ENCODE measurements at regions not wholly inside any gene's neighbourhood (a gene's known extent, or its start where the extent isn't known, plus 50 kb on each side); places are given as distances from the start of the nearest gene placed in this dataset.

DNA sequence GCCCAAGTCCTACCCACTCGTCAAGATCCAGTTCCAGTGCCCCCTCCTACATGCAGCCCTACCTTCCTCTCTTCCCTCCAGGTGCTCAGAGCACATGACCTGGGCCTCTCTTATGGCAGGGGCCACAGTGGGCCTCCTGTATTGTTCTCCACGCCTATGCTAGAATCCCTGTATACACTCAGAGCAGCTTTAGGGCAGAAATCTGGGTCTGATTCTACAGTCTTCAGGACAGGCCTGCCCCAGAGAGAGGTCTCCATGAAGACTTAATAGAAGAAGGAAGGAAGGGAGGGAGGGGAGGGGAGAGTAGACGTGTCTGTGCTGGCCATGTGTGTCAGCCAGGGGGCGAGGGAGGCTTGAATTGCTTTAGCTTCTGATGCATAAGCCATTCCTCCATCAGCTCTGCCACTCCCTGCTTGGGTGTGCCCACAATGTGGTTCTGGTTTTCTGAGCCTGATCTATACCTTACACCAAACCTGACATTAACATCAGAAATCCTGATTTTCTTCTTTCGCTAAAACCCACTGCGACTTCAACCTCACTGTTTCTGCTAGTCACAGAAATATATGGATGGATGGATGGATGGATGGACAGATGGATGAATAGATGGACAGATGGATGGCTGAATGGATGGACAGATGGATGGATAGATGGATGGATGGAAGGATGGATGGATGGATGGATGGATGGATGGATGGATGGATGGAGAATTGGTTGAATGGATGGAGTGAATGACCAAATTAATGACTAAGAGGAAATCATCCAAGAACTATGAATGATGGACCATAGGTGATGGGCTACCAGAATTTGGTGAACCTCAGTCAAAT, 56.6 kb upstream of the PRDM11 start:
- TF ChIP-seq, protein P1, sequence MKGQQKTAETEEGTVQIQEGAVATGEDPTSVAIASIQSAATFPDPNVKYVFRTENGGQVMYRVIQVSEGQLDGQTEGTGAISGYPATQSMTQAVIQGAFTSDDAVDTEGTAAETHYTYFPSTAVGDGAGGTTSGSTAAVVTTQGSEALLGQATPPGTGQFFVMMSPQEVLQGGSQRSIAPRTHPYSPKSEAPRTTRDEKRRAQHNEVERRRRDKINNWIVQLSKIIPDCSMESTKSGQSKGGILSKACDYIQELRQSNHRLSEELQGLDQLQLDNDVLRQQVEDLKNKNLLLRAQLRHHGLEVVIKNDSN (IDR thresholded peaks at IDR 0.05): no peak
- no peak for TF ChIP-seq RAD21 (IDR thresholded peaks at IDR 0.05; ENCODE audit: low read depth)
- TF ChIP-seq, protein P2, sequence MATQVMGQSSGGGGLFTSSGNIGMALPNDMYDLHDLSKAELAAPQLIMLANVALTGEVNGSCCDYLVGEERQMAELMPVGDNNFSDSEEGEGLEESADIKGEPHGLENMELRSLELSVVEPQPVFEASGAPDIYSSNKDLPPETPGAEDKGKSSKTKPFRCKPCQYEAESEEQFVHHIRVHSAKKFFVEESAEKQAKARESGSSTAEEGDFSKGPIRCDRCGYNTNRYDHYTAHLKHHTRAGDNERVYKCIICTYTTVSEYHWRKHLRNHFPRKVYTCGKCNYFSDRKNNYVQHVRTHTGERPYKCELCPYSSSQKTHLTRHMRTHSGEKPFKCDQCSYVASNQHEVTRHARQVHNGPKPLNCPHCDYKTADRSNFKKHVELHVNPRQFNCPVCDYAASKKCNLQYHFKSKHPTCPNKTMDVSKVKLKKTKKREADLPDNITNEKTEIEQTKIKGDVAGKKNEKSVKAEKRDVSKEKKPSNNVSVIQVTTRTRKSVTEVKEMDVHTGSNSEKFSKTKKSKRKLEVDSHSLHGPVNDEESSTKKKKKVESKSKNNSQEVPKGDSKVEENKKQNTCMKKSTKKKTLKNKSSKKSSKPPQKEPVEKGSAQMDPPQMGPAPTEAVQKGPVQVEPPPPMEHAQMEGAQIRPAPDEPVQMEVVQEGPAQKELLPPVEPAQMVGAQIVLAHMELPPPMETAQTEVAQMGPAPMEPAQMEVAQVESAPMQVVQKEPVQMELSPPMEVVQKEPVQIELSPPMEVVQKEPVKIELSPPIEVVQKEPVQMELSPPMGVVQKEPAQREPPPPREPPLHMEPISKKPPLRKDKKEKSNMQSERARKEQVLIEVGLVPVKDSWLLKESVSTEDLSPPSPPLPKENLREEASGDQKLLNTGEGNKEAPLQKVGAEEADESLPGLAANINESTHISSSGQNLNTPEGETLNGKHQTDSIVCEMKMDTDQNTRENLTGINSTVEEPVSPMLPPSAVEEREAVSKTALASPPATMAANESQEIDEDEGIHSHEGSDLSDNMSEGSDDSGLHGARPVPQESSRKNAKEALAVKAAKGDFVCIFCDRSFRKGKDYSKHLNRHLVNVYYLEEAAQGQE (IDR thresholded peaks at IDR 0.05; ENCODE audit: low read depth): no peak
- no peak for TF ChIP-seq YY1 (IDR thresholded peaks at IDR 0.05; ENCODE audit: low read depth)
- no peak for TF ChIP-seq FOXM1 (IDR thresholded peaks at IDR 0.05; ENCODE audit: borderline replicate concordance, low read depth)
- no peak for TF ChIP-seq EP300 (IDR thresholded peaks at IDR 0.05; ENCODE audit: borderline replicate concordance)
- no peak for TF ChIP-seq TEAD4 (IDR thresholded peaks at IDR 0.05)
- TF ChIP-seq, protein P3, sequence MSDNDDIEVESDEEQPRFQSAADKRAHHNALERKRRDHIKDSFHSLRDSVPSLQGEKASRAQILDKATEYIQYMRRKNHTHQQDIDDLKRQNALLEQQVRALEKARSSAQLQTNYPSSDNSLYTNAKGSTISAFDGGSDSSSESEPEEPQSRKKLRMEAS (IDR thresholded peaks at IDR 0.05): no peak
- no peak for TF ChIP-seq EGR1 (IDR thresholded peaks at IDR 0.05)
- no peak for TF ChIP-seq CEBPB (IDR thresholded peaks at IDR 0.05)
- TF ChIP-seq ZBTB7A (IDR thresholded peaks at IDR 0.05; ENCODE audit: low read depth): no peak
- no peak for TF ChIP-seq TCF12 (IDR thresholded peaks at IDR 0.05; ENCODE audit: low read depth)
- TF ChIP-seq CREB1 (IDR thresholded peaks at IDR 0.05; ENCODE audit: low read depth): no peak
- TF ChIP-seq NFIC (IDR thresholded peaks at IDR 0.05): no peak

DNA sequence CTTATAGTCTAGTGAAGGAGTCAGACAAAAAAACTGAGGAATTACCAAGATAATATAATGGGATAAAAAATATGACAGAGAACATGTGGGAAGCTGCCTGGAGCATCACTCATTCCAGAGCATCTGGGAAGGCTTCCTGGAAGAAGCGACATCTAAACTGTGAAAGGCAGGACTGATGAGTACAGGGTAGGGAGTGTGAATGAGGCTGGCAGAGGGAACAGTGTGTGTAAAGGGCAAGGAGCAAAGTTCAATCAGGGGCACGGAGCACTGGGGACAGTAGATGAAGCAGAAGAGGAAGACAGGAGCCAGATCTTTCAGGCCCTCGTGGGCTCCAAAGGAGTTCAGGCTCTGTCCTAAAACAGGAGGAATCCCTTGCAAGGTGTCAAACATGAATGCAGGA, 55.8 kb upstream of the PRDM11 start:
- no peak for TF ChIP-seq CREB1 (IDR thresholded peaks at IDR 0.05; ENCODE audit: low read depth)
- TF ChIP-seq FOXM1 (IDR thresholded peaks at IDR 0.05; ENCODE audit: borderline replicate concordance, low read depth): no peak
- no peak for TF ChIP-seq TEAD4 (IDR thresholded peaks at IDR 0.05)

DNA sequence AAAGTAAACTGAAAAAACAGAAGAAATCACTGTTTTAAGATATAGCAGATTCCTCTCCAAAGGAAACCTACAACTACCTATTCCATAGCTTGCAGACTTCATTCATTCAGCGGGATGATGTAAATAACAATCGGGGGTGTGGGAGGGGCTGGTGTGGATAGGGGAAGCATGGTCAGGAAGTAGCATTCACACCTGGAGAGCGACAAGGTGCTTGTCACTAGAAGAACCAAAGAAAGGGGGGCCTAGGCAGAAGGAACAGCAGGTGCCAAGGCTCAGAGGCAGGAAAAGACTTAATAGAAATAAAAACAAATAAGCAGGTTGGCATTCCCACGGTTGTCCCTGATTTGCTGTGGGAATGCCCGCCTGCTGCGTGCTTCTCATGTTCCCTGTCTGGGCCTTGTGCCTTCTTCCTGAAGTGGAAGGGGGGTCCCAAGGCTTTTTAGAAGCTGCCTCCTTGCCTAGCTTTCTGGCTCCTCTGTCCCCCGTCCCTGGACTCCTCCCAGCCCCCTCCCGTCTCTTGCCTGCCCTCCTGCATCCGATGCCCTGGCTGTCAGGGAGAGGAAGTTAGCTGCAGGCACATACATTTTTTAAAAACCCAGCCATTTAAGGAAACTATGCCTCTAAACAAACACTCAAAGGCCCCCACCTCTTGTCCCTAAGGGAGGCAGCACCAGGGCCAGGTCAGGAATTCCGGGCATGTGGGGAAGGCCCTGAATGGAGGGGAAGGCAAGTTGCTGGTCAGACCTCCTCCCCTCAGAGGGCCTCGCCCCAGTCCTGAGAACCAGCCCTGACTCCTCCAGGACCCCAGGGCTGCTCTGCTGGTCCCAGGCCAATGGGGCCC, 54.7 kb upstream of the PRDM11 start:
- TF ChIP-seq EP300 (IDR thresholded peaks at IDR 0.05; ENCODE audit: borderline replicate concordance) (no peak), TAF1 (IDR thresholded peaks at IDR 0.05; ENCODE audit: low read depth) (no peak), YY1 (IDR thresholded peaks at IDR 0.05; ENCODE audit: low read depth) (no peak), EGR1 (IDR thresholded peaks at IDR 0.05) (no peak), CREB1 (IDR thresholded peaks at IDR 0.05; ENCODE audit: low read depth) (no peak), TEAD4 (IDR thresholded peaks at IDR 0.05) (no peak), TCF12 (IDR thresholded peaks at IDR 0.05; ENCODE audit: low read depth) (no peak), CEBPB (IDR thresholded peaks at IDR 0.05) (no peak), FOXM1 (IDR thresholded peaks at IDR 0.05; ENCODE audit: borderline replicate concordance, low read depth) (no peak), NFIC (IDR thresholded peaks at IDR 0.05) (no peak), ZBTB7A (IDR thresholded peaks at IDR 0.05; ENCODE audit: low read depth) (no peak), RAD21 (IDR thresholded peaks at IDR 0.05; ENCODE audit: low read depth) (no peak)
- TF ChIP-seq, protein P2 (IDR thresholded peaks at IDR 0.05; ENCODE audit: low read depth): no peak
- TF ChIP-seq, protein P3 (IDR thresholded peaks at IDR 0.05): no peak
- TF ChIP-seq, protein P1 (IDR thresholded peaks at IDR 0.05): no peak

DNA sequence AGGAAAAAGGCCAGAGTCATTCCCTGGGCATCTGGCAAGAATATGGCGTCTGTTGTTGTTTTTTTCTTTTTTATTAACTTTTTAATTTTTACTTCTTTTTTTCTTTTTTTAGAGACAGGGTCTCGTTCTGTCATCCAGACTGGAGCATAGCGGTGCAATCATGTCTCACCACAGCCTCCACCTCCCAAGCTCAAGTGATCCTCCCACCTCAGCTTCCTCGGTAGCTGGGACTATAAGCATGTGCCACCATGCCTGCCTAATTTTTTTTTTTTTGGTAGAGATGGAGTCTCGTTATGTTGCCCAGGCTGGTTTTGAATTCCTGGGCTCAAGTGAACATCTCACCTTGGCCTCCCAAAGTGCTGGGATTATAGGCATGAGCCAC, 54.0 kb upstream of the PRDM11 start:
- TF ChIP-seq CEBPB (IDR thresholded peaks at IDR 0.05) (no peak), ZBTB7A (IDR thresholded peaks at IDR 0.05; ENCODE audit: low read depth) (no peak), TAF1 (IDR thresholded peaks at IDR 0.05; ENCODE audit: low read depth) (no peak)
- TF ChIP-seq, protein P1 (IDR thresholded peaks at IDR 0.05): no peak
- TF ChIP-seq, protein P3 (IDR thresholded peaks at IDR 0.05): no peak

Measured in Ishikawa (cell line).